ENCODE measurements at regions not wholly inside any gene's neighbourhood (a gene's known extent, or its start where the extent isn't known, plus 50 kb on each side); places are given as distances from the start of the nearest gene placed in this dataset.

DNA sequence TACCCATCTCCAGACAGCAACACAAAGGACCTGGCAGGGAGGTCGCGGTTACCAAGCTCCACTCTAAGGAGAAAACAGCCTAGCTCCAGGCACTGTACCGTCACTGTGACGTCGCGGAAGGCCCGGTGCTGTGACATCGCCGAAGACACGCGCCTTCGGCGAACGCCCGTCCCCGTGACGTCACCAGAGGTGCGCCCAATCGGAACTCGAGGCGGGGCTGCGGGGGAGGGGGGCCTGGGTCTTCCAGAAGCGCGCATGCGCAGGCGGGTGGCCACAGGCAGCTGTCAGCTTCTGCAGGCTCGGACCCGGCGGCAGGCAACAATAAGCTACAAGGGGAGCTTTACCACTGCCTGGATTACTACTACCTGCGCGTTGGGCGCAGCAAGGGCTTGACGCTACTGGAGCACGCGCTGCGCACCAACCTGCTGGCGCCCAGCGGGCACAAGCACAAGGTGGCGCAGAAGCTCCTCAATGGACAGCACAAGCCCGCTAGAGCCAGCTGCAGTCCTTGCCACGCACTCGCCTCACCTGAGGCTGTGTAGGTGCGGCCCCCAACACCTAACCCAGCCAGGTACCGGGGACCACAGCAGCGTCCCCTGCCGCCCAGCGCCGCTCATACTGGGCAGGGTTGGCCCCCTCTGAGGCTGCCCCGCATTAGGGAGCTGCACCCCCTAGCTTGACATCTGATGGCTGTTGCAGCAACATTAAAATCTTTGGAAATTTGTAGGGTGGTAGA, 208.4 kb downstream of the TPST1 start:
- peak overlapping the region; percentile 82 for H3K9ac ChIP-seq (ENCODE audit: low read depth, low read length, poor library complexity)
- no peak overlapping the region for H2BK5ac ChIP-seq (ENCODE audit: low read length)
- no peak overlapping the region for H4K8ac ChIP-seq (ENCODE audit: low read depth, low read length)
- peak overlapping the region; percentile 77 for H3K4me2 ChIP-seq (ENCODE audit: insufficient read depth, low read length, poor library complexity, severe bottlenecking)
- peak overlapping the region; percentile 31 for H3K18ac ChIP-seq (ENCODE audit: low read length)
- WGBS, 2 donors (ENCODE audit: extremely low coverage in 2 of 2, insufficient read length in 2 of 2, insufficient replicate concordance in 1 of 2): no CpG with 5 or more reads among the region's 49 CpGs
- DNase-seq (ENCODE audit: low spot score): peak; percentile 81
- H3K79me1 ChIP-seq (ENCODE audit: low read depth, low read length): no peaks in the 10 kb centered on the region
- H3K4ac ChIP-seq (ENCODE audit: low read length): no peak overlapping the region
- H3K4me1 ChIP-seq (ENCODE audit: control insufficient read depth in 2 of 2, insufficient read depth in 1 of 2, low read depth in 1 of 2, low read length in 2 of 2): peaks cover 0 to 5% of the 10 kb centered on the region in 2 donors
- no peak overlapping the region for H2BK12ac ChIP-seq (ENCODE audit: low read length)
- no peaks in the 10 kb centered on the region for H3K27me3 ChIP-seq (ENCODE audit: control insufficient read depth in 3 of 3, insufficient read depth in 3 of 3, low read depth in 1 of 3, low read length in 3 of 3)
- no peak overlapping the region for H2BK15ac ChIP-seq (ENCODE audit: low read length)
- H4K91ac ChIP-seq (ENCODE audit: low read depth, low read length, poor library complexity): no peak overlapping the region
- H2AK5ac ChIP-seq (ENCODE audit: low read depth, low read length): peak overlapping the region; percentile 7
- no peak overlapping the region for H3K14ac ChIP-seq (ENCODE audit: low read length)
- H2BK120ac ChIP-seq (ENCODE audit: low read depth, low read length): no peak overlapping the region
- peak overlapping the region in 1 of 2 donors; percentile 82 for H3K4me3 ChIP-seq (ENCODE audit: low read length in 2 of 2)
- H3K27ac ChIP-seq (replicated peaks; ENCODE audit: low read length): no peak overlapping the region
- H2AFZ ChIP-seq (ENCODE audit: low read length): no peak overlapping the region
- peak overlapping the region; percentile 21 for H3K23ac ChIP-seq (ENCODE audit: low read depth, low read length, poor library complexity)
- peaks cover 0 to 3% of the 10 kb centered on the region in 2 donors for H3K9me3 ChIP-seq (replicated peaks in 1 of 2; ENCODE audit: control insufficient read depth in 2 of 2, insufficient read depth in 1 of 2, low read depth in 1 of 2, low read length in 2 of 2)
- peaks cover 0 to 27% of the 10 kb centered on the region in 2 donors for H3K36me3 ChIP-seq (replicated peaks in 1 of 2; ENCODE audit: control insufficient read depth in 2 of 2, insufficient read depth in 2 of 2, low read length in 2 of 2)

DNA sequence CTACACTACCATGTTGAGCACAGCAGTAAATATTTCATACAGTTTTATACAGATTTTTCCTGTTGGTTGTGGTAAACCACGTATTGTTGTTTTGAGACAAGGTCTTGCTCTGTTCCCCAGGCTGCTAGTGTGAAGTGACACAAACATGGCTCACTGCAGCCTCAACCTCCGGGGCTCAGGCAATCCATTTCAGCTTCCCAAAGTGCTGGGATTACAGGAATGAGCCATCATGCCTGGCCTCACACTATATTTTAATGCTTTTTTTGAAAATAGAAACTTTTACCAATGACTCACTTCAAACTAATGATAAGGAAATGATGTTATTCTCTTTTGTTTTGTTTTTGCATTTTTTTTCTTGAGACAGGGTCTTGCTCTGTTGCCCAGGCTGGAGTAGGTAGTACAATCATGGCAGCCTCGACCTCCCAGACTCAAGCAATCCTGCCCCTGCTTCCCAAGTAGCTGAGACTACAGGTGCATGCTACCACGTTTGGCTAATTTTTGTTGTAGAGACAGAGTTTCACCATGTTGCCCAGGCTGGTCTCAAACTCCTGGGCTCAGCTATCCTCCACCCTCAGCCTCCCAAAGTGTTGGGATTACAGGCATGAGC, 210.6 kb downstream of the TPST1 start:
- Histone ChIP-seq H4K91ac (ENCODE audit: low read depth, low read length, poor library complexity) (no peak overlapping the region), H3K4me1 (ENCODE audit: control insufficient read depth in 2 of 2, insufficient read depth in 1 of 2, low read depth in 1 of 2, low read length in 2 of 2) (peaks cover 0 to 5% of the 10 kb centered on the region in 2 donors), H2BK5ac (ENCODE audit: low read length) (no peak overlapping the region), H2BK120ac (ENCODE audit: low read depth, low read length) (no peak overlapping the region), H4K8ac (ENCODE audit: low read depth, low read length) (no peak overlapping the region), H3K18ac (ENCODE audit: low read length) (no peak overlapping the region), H2AK5ac (ENCODE audit: low read depth, low read length) (no peak overlapping the region), H3K27me3 (ENCODE audit: control insufficient read depth in 3 of 3, insufficient read depth in 3 of 3, low read depth in 1 of 3, low read length in 3 of 3) (no peaks in the 10 kb centered on the region), H3K27ac (replicated peaks; ENCODE audit: low read length) (no peak overlapping the region), H3K79me1 (ENCODE audit: low read depth, low read length) (no peaks in the 10 kb centered on the region), H3K4me3 (ENCODE audit: low read length in 2 of 2) (no peak overlapping the region), H3K23ac (ENCODE audit: low read depth, low read length, poor library complexity) (no peak overlapping the region), H3K9ac (ENCODE audit: low read depth, low read length, poor library complexity) (no peak overlapping the region), H2BK15ac (ENCODE audit: low read length) (no peak overlapping the region), H3K9me3 (replicated peaks in 1 of 2; ENCODE audit: control insufficient read depth in 2 of 2, insufficient read depth in 1 of 2, low read depth in 1 of 2, low read length in 2 of 2) (peaks cover 0 to 3% of the 10 kb centered on the region in 2 donors), H3K14ac (ENCODE audit: low read length) (no peak overlapping the region), H3K4me2 (ENCODE audit: insufficient read depth, low read length, poor library complexity, severe bottlenecking) (no peak overlapping the region), H3K36me3 (replicated peaks in 1 of 2; ENCODE audit: control insufficient read depth in 2 of 2, insufficient read depth in 2 of 2, low read length in 2 of 2) (peaks cover 0 to 9% of the 10 kb centered on the region in 2 donors), H2AFZ (ENCODE audit: low read length) (no peak overlapping the region), H3K4ac (ENCODE audit: low read length) (no peak overlapping the region), H2BK12ac (ENCODE audit: low read length) (no peak overlapping the region)
- no CpG with 5 or more reads among the region's 4 CpGs for WGBS, 2 donors (ENCODE audit: extremely low coverage in 2 of 2, insufficient read length in 2 of 2, insufficient replicate concordance in 1 of 2)
- no peak for DNase-seq (ENCODE audit: low spot score)

DNA sequence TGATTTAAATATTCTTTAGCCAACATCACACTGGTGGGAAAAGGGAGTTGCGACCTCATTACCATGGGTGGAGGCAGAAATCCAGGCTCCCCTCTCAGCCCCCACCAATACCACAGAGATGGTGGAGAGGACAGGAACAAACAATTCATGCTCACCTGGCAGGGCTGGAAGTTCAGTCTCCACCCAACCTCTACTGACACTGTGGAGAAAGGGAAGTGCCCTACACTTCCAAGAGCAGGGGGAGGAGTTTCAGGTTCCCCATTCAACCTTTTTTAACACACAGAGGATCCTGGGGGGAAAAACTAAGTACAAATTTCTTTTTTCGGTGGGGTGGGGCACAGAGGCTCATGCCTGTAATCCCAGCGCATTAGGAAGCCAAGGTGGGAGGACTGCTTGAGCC, 210.1 kb upstream of the KCTD7 start:
- no peak overlapping the region for H3K4ac ChIP-seq (ENCODE audit: low read length)
- no peak overlapping the region for H3K14ac ChIP-seq (ENCODE audit: low read length)
- no peak overlapping the region for H3K18ac ChIP-seq (ENCODE audit: low read length)
- no peaks in the 10 kb centered on the region for H3K9me3 ChIP-seq (replicated peaks in 1 of 2; ENCODE audit: control insufficient read depth in 2 of 2, insufficient read depth in 1 of 2, low read depth in 1 of 2, low read length in 2 of 2)
- no peak for DNase-seq (ENCODE audit: low spot score)
- no peak overlapping the region for H3K23ac ChIP-seq (ENCODE audit: low read depth, low read length, poor library complexity)
- no peak overlapping the region for H4K91ac ChIP-seq (ENCODE audit: low read depth, low read length, poor library complexity)
- H3K4me2 ChIP-seq (ENCODE audit: insufficient read depth, low read length, poor library complexity, severe bottlenecking): no peak overlapping the region
- no peak overlapping the region for H4K8ac ChIP-seq (ENCODE audit: low read depth, low read length)
- no peak overlapping the region for H2AFZ ChIP-seq (ENCODE audit: low read length)
- H3K36me3 ChIP-seq (replicated peaks in 1 of 2; ENCODE audit: control insufficient read depth in 2 of 2, insufficient read depth in 2 of 2, low read length in 2 of 2): peaks cover 0 to 6% of the 10 kb centered on the region in 2 donors
- H3K27ac ChIP-seq (replicated peaks; ENCODE audit: low read length): no peak overlapping the region
- WGBS, 2 donors (ENCODE audit: extremely low coverage in 2 of 2, insufficient read length in 2 of 2, insufficient replicate concordance in 1 of 2): no CpG with 5 or more reads among the region's 3 CpGs
- H2AK5ac ChIP-seq (ENCODE audit: low read depth, low read length): no peak overlapping the region
- no peak overlapping the region for H2BK120ac ChIP-seq (ENCODE audit: low read depth, low read length)
- H3K79me1 ChIP-seq (ENCODE audit: low read depth, low read length): no peaks in the 10 kb centered on the region
- H3K27me3 ChIP-seq (ENCODE audit: control insufficient read depth in 3 of 3, insufficient read depth in 3 of 3, low read depth in 1 of 3, low read length in 3 of 3): no peaks in the 10 kb centered on the region
- H2BK5ac ChIP-seq (ENCODE audit: low read length): no peak overlapping the region
- peaks cover 0 to 4% of the 10 kb centered on the region in 2 donors for H3K4me1 ChIP-seq (ENCODE audit: control insufficient read depth in 2 of 2, insufficient read depth in 1 of 2, low read depth in 1 of 2, low read length in 2 of 2)
- no peak overlapping the region for H2BK12ac ChIP-seq (ENCODE audit: low read length)
- no peak overlapping the region for H3K9ac ChIP-seq (ENCODE audit: low read depth, low read length, poor library complexity)
- H2BK15ac ChIP-seq (ENCODE audit: low read length): no peak overlapping the region
- H3K4me3 ChIP-seq (ENCODE audit: low read length in 2 of 2): no peak overlapping the region

DNA sequence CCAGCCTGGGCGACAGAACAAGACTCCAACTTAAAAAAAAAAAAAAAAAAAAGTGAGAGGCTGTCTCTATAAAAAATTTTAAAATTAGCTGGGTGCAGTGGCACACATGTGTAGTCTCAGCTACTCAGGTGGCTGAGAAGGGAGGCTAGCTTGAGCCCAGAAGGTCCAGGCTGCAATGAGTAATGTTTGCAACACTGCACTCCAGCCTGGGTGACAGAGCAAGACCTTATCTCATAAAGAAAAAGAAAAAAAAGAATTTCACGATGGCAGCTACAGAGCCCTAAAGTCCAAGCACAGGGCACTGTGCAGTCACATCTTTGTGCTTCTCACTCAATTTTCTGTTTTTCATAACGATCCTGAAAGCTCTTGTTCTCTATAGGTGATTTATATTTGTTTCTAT, 209.5 kb upstream of the KCTD7 start:
- DNase-seq (ENCODE audit: low spot score): no peak

More for the DNA sequence above, 209.5 kb upstream of the KCTD7 start:
- Histone ChIP-seq H3K27me3 (ENCODE audit: control insufficient read depth in 3 of 3, insufficient read depth in 3 of 3, low read depth in 1 of 3, low read length in 3 of 3) (no peaks in the 10 kb centered on the region), H2BK12ac (ENCODE audit: low read length) (no peak overlapping the region), H3K14ac (ENCODE audit: low read length) (no peak overlapping the region), H3K23ac (ENCODE audit: low read depth, low read length, poor library complexity) (no peak overlapping the region), H4K91ac (ENCODE audit: low read depth, low read length, poor library complexity) (no peak overlapping the region), H3K9me3 (replicated peaks in 1 of 2; ENCODE audit: control insufficient read depth in 2 of 2, insufficient read depth in 1 of 2, low read depth in 1 of 2, low read length in 2 of 2) (no peaks in the 10 kb centered on the region), H2BK15ac (ENCODE audit: low read length) (no peak overlapping the region), H2AFZ (ENCODE audit: low read length) (no peak overlapping the region), H3K79me1 (ENCODE audit: low read depth, low read length) (no peaks in the 10 kb centered on the region), H3K4ac (ENCODE audit: low read length) (no peak overlapping the region), H3K9ac (ENCODE audit: low read depth, low read length, poor library complexity) (no peak overlapping the region), H3K18ac (ENCODE audit: low read length) (no peak overlapping the region), H2BK120ac (ENCODE audit: low read depth, low read length) (no peak overlapping the region), H3K36me3 (replicated peaks in 1 of 2; ENCODE audit: control insufficient read depth in 2 of 2, insufficient read depth in 2 of 2, low read length in 2 of 2) (peaks cover 0 to 9% of the 10 kb centered on the region in 2 donors), H3K4me1 (ENCODE audit: control insufficient read depth in 2 of 2, insufficient read depth in 1 of 2, low read depth in 1 of 2, low read length in 2 of 2) (no peaks in the 10 kb centered on the region), H3K27ac (replicated peaks; ENCODE audit: low read length) (no peak overlapping the region), H3K4me2 (ENCODE audit: insufficient read depth, low read length, poor library complexity, severe bottlenecking) (no peak overlapping the region), H2BK5ac (ENCODE audit: low read length) (no peak overlapping the region), H2AK5ac (ENCODE audit: low read depth, low read length) (no peak overlapping the region), H4K8ac (ENCODE audit: low read depth, low read length) (no peak overlapping the region), H3K4me3 (ENCODE audit: low read length in 2 of 2) (no peak overlapping the region)
- WGBS, 2 donors (ENCODE audit: extremely low coverage in 2 of 2, insufficient read length in 2 of 2, insufficient replicate concordance in 1 of 2): no CpG with 5 or more reads among the region's 3 CpGs
